Adipose tissue (tissue), 3 donors: ENCODE measurements at regions not wholly inside any gene's neighbourhood (a gene's known extent, or its start where the extent isn't known, plus 50 kb on each side); places are given as distances from the start of the nearest gene placed in this dataset.
"Not testable (repeated sequence)": the region's sequence is repeated elsewhere in the genome, so short reads cannot be mapped to it uniquely, and the experiment has no call there.

Experiments used
- H3K27ac ChIP-seq: one replicate; pipeline ENCODE4 v1.5.1; 2013; ENCODE audit warnings: low read depth, low read length
- WGBS, 3 donors: extraction: QIAGEN DNeasy Blood & Tissue Kit; methylation state at CpG; one replicate each; pipeline ENCODE4 v1.1.7; 2013; 5-methylcytosine and 5-hydroxymethylcytosine counted together
- donor health status: healthy with polysubstance abuse.
- donor health status: Bipolar disorder and iron deficiency.
- donor health status: healthy.

GRCh38 chr14:71629250-71629649 lies 303.0 kb upstream of the RGS6 start:
- 94 to 98% (median 97%) methylated on average over 1 of the region's 1 CpG for WGBS, 3 donors
- no peak overlapping the region for H3K27ac ChIP-seq

- no peak overlapping the region for H3K27ac ChIP-seq
- WGBS, 3 donors = 74 to 83% (median 78%) methylated on average over 7 of the region's 7 CpGs
These were observed 302.3 kb upstream of the RGS6 start for GRCh38 chr14:71629765-71630492.

- WGBS, 3 donors = 82 to 97% (median 92%) methylated on average over 1 of the region's 1 CpG
- H3K27ac ChIP-seq = not testable (repeated sequence)
These were observed 301.2 kb upstream of the RGS6 start for GRCh38 chr14:71631030-71631429.

DNA sequence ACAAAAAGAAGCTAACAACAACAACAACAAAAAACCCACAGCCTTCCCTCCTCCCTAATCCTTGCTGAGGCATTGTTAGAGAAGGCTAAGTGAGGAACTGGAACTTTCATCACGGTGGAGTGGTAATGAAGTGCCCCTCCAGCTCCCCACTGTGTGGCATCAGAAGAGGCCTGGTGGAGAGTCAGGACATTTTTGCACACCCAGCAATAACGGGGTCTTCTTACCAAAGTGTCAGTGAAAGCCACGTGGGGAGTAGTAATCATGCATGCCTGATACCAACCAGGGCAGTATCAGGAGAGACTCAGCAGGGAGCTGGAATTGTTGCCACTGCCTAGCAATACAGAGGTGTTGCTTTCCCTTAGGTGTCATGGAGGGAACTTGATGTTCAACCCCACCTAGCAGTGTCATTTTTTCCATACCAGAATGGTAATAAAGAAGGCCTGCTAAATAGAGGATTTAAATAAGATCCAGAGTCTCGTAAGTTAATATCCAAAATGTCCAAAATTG lies 299.7 kb upstream of the RGS6 start:
- no peak overlapping the region for H3K27ac ChIP-seq
- 89 to 91% (median 89%) methylated on average over 4 of the region's 4 CpGs for WGBS, 3 donors

GRCh38 chr14:71636076-71636475 lies 296.2 kb upstream of the RGS6 start:
- H3K27ac ChIP-seq = no peak overlapping the region

- WGBS, 3 donors = 93 to 95% (median 94%) methylated on average over 14 of the region's 14 CpGs
- H3K27ac ChIP-seq = no peak overlapping the region
These were observed 295.3 kb upstream of the RGS6 start for GRCh38 chr14:71636820-71637471.

DNA sequence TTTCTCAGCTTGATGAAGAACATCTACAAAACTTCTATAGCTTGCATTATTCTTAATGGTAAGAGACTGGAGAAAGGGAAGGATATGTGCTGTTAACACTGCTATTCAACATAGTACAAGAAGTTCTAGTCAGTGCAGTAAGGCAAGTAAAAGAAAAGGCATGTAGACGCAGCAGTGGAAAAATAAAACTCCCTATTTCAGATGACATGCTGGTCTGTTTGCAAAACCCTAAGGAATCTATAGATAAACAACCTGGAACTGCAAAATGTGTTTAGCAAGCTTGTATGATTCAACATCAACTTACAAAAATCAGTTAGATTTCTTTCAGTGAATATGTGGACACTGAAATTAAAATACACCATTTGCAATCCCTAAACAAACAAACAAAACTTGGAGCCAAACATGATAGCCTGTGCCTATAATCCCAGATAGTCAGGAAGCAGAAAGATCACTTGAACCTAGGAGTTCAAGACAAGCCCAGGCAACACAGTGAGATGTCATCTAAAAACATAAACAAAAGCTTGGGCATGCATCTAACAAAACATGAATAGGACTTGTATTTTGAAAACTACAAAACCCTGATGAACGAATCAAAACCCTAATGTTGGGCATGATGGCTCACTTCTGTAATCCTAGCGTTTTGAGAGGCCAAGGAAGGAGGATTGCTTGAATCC lies 293.6 kb upstream of the RGS6 start:
- no peak overlapping the region for H3K27ac ChIP-seq
- WGBS, 3 donors = 89 to 99% (median 93%) methylated on average over 3 of the region's 3 CpGs

GRCh38 chr14:71642715-71643114 lies 289.5 kb upstream of the RGS6 start:
- 95 to 100% (median 97%) methylated on average over 1 of the region's 1 CpG for WGBS, 3 donors
- no peak overlapping the region for H3K27ac ChIP-seq

GRCh38 chr14:71645656-71646055 lies 286.6 kb upstream of the RGS6 start:
- no peak overlapping the region for H3K27ac ChIP-seq
- WGBS, 3 donors = 84 to 92% (median 87%) methylated on average over 4 of the region's 4 CpGs

DNA sequence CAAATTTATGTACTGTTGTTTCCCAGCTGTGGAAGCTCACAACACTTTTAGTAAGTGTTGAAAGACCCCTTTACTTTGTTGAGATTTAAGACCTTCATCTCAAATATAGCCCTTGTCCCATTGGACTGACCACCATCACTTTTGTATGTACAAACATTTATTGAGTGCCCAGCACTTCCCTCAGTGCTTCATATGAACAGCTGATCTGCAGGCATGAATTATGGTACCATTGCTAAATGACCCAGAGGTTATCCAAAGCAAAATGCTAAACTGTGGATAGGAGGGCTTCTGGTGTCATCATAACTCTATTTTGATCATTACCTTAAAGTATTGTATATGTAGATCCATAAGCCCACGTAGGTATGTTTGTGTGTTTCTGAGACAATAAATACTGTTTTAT lies 285.7 kb upstream of the RGS6 start:
- WGBS, 3 donors = 85 to 96% (median 94%) methylated on average over 1 of the region's 1 CpG
- H3K27ac ChIP-seq = no peak overlapping the region

GRCh38 chr14:71647086-71647784 lies 285.0 kb upstream of the RGS6 start:
- 57 to 80% (median 80%) methylated on average over 4 of the region's 4 CpGs for WGBS, 3 donors
- H3K27ac ChIP-seq = no peak overlapping the region

- H3K27ac ChIP-seq = no peak overlapping the region
- WGBS, 3 donors = 83 to 99% (median 98%) methylated on average over 2 of the region's 2 CpGs
These were observed 283.5 kb upstream of the RGS6 start for GRCh38 chr14:71648725-71649124.

DNA sequence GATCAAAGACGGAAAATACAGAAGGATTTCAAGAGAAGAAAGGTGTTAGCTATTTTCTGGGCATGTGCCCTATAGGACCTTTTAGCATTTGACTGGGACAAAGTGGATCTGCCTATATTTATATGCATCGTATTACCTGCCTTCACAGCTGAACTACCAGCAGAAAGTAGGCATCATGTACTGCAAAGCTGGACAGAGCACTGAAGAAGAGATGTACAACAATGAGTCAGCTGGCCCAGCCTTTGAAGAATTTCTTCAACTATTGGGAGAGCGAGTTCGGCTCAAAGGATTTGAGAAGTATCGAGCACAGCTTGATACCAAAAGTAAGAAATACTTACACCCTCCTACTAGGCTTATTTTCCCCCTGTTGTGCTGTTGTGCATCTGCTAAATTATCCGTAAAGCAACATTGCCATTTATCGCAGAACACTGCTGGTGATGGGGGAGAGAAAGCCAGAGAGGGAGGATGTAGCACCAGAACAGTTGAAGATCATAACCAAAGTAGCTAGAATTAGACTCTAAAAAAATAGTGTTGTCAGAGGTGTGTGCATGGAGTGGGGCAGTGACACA lies 282.0 kb upstream of the RGS6 start:
- H3K27ac ChIP-seq = no peak overlapping the region
- WGBS, 3 donors = 97 to 99% (median 98%) methylated on average over 7 of the region's 7 CpGs

DNA sequence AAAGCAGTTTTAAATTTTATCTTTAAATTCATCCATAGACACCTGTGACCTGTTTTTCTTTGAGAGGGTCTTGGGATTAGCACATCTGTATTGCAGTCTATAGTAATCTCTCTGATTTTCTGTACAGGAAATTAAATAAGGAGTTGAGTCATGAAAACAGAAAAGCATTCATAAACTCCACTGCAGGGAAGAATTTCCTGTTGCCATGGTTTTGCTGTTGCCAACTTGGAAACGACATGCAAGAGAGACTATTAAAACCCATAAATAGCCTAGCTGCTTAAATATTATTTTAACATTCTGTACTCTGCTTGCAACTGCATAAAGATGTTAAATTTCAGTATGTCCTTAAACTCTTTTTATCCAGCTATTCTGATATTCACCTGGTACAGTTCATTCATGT lies 281.0 kb upstream of the RGS6 start:
- 34 to 50% (median 44%) methylated on average over 1 of the region's 1 CpG for WGBS, 3 donors
- H3K27ac ChIP-seq = no peak overlapping the region

DNA sequence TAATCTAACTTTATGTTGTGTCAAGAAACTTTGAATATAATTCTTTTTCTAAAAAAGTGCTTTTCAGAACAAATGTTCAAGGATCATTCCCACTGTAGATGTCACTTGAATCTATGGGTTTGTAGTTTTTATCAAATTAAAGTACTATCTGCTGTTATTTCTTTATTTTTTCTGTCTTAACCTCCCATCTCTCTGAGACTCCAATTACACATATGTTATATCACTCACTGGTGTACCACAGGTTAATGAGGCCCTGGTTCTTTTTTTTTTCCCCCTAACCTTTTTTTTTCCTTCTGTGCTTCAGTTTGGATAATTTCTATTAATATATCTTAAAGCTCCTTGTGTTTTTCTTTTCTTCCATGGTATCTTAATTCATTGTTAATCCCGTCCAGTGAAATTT lies 279.9 kb upstream of the RGS6 start:
- no peak overlapping the region for H3K27ac ChIP-seq
- 98 to 99% (median 98%) methylated on average over 1 of the region's 1 CpG for WGBS, 3 donors

GRCh38 chr14:71654810-71655209 lies 277.4 kb upstream of the RGS6 start:
- H3K27ac ChIP-seq = no peak overlapping the region
- WGBS, 3 donors = 98 to 99% (median 98%) methylated on average over 3 of the region's 3 CpGs

DNA sequence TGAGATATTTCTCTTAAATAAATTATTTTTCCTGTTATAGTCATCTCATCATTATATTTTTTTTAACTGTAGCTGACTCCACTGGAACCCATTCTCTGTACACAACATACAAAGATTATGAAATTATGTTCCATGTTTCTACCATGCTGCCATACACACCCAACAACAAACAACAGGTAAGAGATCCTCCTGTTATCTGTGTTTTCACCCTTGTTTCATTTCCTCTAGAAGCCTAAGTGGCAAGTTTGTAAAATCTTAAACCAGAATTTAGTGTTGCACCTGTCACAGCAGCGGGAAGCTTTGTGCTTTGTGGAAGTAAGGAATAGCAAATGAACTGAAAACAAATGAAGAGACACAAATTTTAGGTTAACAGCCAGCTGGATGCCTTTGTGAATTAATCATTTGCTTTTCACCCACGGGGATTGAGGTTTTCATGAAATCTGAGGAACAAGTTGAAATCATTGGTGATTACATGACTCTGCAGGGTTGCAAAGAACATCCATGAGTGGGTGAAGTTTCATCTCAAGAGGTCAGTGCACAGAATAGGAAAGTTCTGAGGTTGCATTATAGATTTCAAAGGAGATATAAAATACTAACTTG lies 273.9 kb upstream of the RGS6 start:
- WGBS, 3 donors = 68 to 77% (median 69%) methylated on average over 2 of the region's 2 CpGs
- H3K27ac ChIP-seq = no peak overlapping the region

DNA sequence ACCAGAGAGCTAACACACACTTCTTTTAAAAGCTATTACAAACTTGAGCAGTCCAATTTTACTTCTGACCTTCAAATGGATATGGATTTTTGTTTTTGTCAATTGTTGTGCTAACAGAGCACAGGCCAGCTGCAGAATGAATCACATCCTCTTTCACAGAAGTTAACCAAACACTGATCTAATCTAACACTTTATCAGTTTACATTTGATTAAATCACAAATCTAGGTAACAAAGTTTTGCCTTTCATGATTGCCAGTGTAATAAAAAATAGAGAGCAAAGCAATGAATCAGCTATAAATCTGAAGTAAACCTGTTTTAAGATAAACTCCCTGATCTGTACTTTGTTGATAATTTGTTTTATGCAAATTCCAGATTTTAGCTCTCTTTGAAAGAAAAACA lies 273.1 kb upstream of the RGS6 start:
- H3K27ac ChIP-seq = no peak overlapping the region
